Astrocyte (in vitro differentiated cells and primary cell): ENCODE measurements at regions not wholly inside any gene's neighbourhood (a gene's known extent, or its start where the extent isn't known, plus 50 kb on each side); places are given as distances from the start of the nearest gene placed in this dataset.
"Not testable (repeated sequence)": the region's sequence is repeated elsewhere in the genome, so short reads cannot be mapped to it uniquely, and the experiment has no call there.

Experiments
- DNase-seq: peaks from one replicate; pipeline ENCODE4 v3.0.0-alpha.2; 2010; ENCODE audit warnings: low read depth
- FAIRE-seq: peaks from 2 replicates; lab custom pipeline; 2011; peaks lifted over from hg19 to GRCh38; lab: Jason Lieb, UNC
- H2AFZ ChIP-seq: 2 replicates; pipeline ENCODE4 v1.6.0; 2012; ENCODE audit warnings: low read depth, low read length, inconsistent platforms
- H3K27ac ChIP-seq: 2 replicates; pipeline ENCODE4 v1.5.1; 2011; ENCODE audit warnings: low read depth, low read length, inconsistent platforms
- H3K27me3 ChIP-seq: 2 replicates; pipeline ENCODE4 v1.6.0; 2011; ENCODE audit warnings: low read length, inconsistent platforms; ENCODE audit not compliant: insufficient read depth
- H3K36me3 ChIP-seq: 2 replicates; pipeline ENCODE4 v1.5.1; 2011; ENCODE audit warnings: low read length, inconsistent platforms; ENCODE audit not compliant: insufficient read depth
- H3K4me1 ChIP-seq: 2 replicates; pipeline ENCODE4 v1.5.1; 2011; ENCODE audit warnings: low read length, inconsistent platforms; ENCODE audit not compliant: insufficient read depth
- H3K4me2 ChIP-seq: 2 replicates; pipeline ENCODE4 v1.6.0; 2012; ENCODE audit warnings: low read length, inconsistent platforms
- H3K4me3 ChIP-seq: 2 replicates; pipeline ENCODE4 v1.5.1; 2011; ENCODE audit warnings: low read depth, mild to moderate bottlenecking, low read length, inconsistent platforms; ENCODE audit not compliant: insufficient read depth
- H3K79me2 ChIP-seq: 2 replicates; pipeline ENCODE4 v1.6.0; 2012; ENCODE audit warnings: mild to moderate bottlenecking, low read length, inconsistent platforms; ENCODE audit not compliant: insufficient read depth
- H3K9ac ChIP-seq: 2 replicates; pipeline ENCODE4 v1.6.0; 2012; ENCODE audit warnings: mild to moderate bottlenecking, low read length, inconsistent platforms
- H3K9me3 ChIP-seq: 2 replicates; pipeline ENCODE4 v1.5.1; 2012; ENCODE audit warnings: low read depth, mild to moderate bottlenecking, low read length, inconsistent platforms; ENCODE audit not compliant: insufficient read depth
- H4K20me1 ChIP-seq: 2 replicates; pipeline ENCODE4 v1.6.0; 2012; ENCODE audit warnings: low read length, inconsistent platforms; ENCODE audit not compliant: insufficient read depth
- H3K27ac Mint-ChIP-seq: one replicate; pipeline ENCODE4 v1.8.0; 2021; ENCODE audit warnings: mild to moderate bottlenecking, mixed read lengths; ENCODE audit not compliant: unreplicated experiment
- H3K27me3 Mint-ChIP-seq: one replicate; pipeline ENCODE4 v1.8.0; 2021; ENCODE audit warnings: low read depth, mixed read lengths; ENCODE audit not compliant: unreplicated experiment
- H3K36me3 Mint-ChIP-seq: one replicate; pipeline ENCODE4 v1.8.0; 2021; ENCODE audit warnings: low read depth, mixed read lengths; ENCODE audit not compliant: unreplicated experiment
- H3K4me1 Mint-ChIP-seq: one replicate; pipeline ENCODE4 v1.8.0; 2021; ENCODE audit warnings: low read depth, mixed read lengths; ENCODE audit not compliant: unreplicated experiment
- H3K4me3 Mint-ChIP-seq: one replicate; pipeline ENCODE4 v1.8.0; 2021; ENCODE audit warnings: mild to moderate bottlenecking, moderate library complexity, mixed read lengths; ENCODE audit not compliant: unreplicated experiment
- H3K9me3 Mint-ChIP-seq: one replicate; pipeline ENCODE4 v1.8.0; 2021; ENCODE audit warnings: mild to moderate bottlenecking, mixed read lengths; ENCODE audit not compliant: unreplicated experiment
- EZH2 ChIP-seq: IDR thresholded peaks from 2 replicates; pipeline ENCODE4 v1.6.1; 2012; ENCODE audit warnings: mild to moderate bottlenecking, low read length, inconsistent platforms; ENCODE audit not compliant: insufficient read depth
- TF ChIP-seq, protein P1 (sequence below): IDR thresholded peaks from 2 replicates; pipeline ENCODE4 v1.5.1; 2011; ENCODE audit warnings: low read depth, mild to moderate bottlenecking, inconsistent platforms, low read length, moderate library complexity; ENCODE audit not compliant: insufficient read depth

- Mint-ChIP-seq H3K4me1 (no peaks in the 10 kb centered on the region), H3K4me3 (no peak overlapping the region), H3K9me3 (peaks cover 9% of the 10 kb centered on the region), H3K27ac (no peak overlapping the region), H3K27me3 (peaks cover 13% of the 10 kb centered on the region), H3K36me3 (peaks cover 2% of the 10 kb centered on the region)
- no peak overlapping the region for H3K4me2 ChIP-seq
- TF ChIP-seq, protein P1, sequence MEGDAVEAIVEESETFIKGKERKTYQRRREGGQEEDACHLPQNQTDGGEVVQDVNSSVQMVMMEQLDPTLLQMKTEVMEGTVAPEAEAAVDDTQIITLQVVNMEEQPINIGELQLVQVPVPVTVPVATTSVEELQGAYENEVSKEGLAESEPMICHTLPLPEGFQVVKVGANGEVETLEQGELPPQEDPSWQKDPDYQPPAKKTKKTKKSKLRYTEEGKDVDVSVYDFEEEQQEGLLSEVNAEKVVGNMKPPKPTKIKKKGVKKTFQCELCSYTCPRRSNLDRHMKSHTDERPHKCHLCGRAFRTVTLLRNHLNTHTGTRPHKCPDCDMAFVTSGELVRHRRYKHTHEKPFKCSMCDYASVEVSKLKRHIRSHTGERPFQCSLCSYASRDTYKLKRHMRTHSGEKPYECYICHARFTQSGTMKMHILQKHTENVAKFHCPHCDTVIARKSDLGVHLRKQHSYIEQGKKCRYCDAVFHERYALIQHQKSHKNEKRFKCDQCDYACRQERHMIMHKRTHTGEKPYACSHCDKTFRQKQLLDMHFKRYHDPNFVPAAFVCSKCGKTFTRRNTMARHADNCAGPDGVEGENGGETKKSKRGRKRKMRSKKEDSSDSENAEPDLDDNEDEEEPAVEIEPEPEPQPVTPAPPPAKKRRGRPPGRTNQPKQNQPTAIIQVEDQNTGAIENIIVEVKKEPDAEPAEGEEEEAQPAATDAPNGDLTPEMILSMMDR, result no peak
- TF ChIP-seq EZH2, result no peak
- no peaks in the 10 kb centered on the region for H3K27me3 ChIP-seq
- DNase-seq (no peak), FAIRE-seq (no peak)
- no peaks in the 10 kb centered on the region for H4K20me1 ChIP-seq
- H3K9me3 ChIP-seq, result no peaks in the 10 kb centered on the region
- H3K79me2 ChIP-seq, result no peaks in the 10 kb centered on the region
- no peaks in the 10 kb centered on the region for H3K4me1 ChIP-seq
- no peak overlapping the region for H3K9ac ChIP-seq
- H3K36me3 ChIP-seq, result no peaks in the 10 kb centered on the region
- H2AFZ ChIP-seq, result no peak overlapping the region
- no peak overlapping the region for H3K27ac ChIP-seq
- H3K4me3 ChIP-seq, result no peak overlapping the region
These were observed 95.9 kb downstream of the ABCC12 start for GRCh38 chr16:48059936-48060335.

DNA sequence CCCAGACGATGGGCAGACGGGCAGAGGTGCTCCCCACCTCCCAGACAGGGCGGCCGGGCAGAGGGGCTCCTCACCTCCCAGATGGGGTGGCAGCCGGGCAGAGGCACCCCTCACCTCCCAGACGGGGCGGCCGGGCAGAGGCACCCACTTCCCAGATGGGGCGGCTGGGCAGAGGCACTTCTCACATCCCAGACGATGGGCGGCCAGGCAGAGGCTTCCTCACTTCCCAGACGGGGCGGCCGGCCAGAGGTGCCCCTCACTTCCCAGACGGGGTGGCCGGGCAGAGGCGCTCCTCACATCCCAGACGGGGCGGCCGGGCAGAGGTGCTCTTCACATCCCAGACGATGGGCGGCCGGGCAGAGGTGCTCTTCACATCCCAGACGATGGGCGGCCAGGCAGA, 96.6 kb downstream of the ABCC12 start:
- H3K27me3 ChIP-seq, H3K4me3 ChIP-seq, H3K4me3 Mint-ChIP-seq, H3K9me3 Mint-ChIP-seq, H3K79me2 ChIP-seq, H3K4me1 ChIP-seq, H3K9me3 ChIP-seq, H3K36me3 ChIP-seq, H4K20me1 ChIP-seq, H2AFZ ChIP-seq, H3K4me2 ChIP-seq, FAIRE-seq, DNase-seq, H3K27ac Mint-ChIP-seq, H3K27ac ChIP-seq, H3K36me3 Mint-ChIP-seq, H3K4me1 Mint-ChIP-seq, H3K9ac ChIP-seq: not testable (repeated sequence)
- peaks cover 13% of the 10 kb centered on the region for H3K27me3 Mint-ChIP-seq

- no peak for TF ChIP-seq EZH2
- TF ChIP-seq, protein P1, result no peak
- H3K27me3 Mint-ChIP-seq, result peaks cover under 1% of the 10 kb centered on the region
- peaks cover 11% of the 10 kb centered on the region for H3K4me1 Mint-ChIP-seq
- DNase-seq, result no peak
- Histone ChIP-seq H3K79me2 (no peaks in the 10 kb centered on the region), H3K4me3 (no peak overlapping the region), H3K27me3 (no peaks in the 10 kb centered on the region), H3K36me3 (no peaks in the 10 kb centered on the region), H3K4me2 (no peak overlapping the region), H3K27ac (no peak overlapping the region), H3K9me3 (no peaks in the 10 kb centered on the region), H3K9ac (no peak overlapping the region), H3K4me1 (peaks cover 9% of the 10 kb centered on the region), H2AFZ (no peak overlapping the region), H4K20me1 (no peaks in the 10 kb centered on the region)
- H3K9me3 Mint-ChIP-seq, result no peaks in the 10 kb centered on the region
- no peak for FAIRE-seq
- no peak overlapping the region for H3K4me3 Mint-ChIP-seq
- H3K27ac Mint-ChIP-seq, result no peak overlapping the region
- no peaks in the 10 kb centered on the region for H3K36me3 Mint-ChIP-seq
These were observed 98.7 kb downstream of the ABCC12 start for GRCh38 chr16:48057048-48057447.
